Keratinocyte (primary cell): ENCODE measurements at regions not wholly inside any gene's neighbourhood (a gene's known extent, or its start where the extent isn't known, plus 50 kb on each side); places are given as distances from the start of the nearest gene placed in this dataset.

Source experiments
- DNase-seq: peaks from one replicate; pipeline ENCODE4 v3.0.0-alpha.2; 2011; ENCODE audit warnings: low read depth, missing footprints, low spot score
- FAIRE-seq: peaks from 2 replicates; lab custom pipeline; 2011; peaks lifted over from hg19 to GRCh38; lab: Jason Lieb, UNC
- H2AFZ ChIP-seq: 2 replicates; pipeline ENCODE4 v1.6.0; 2012; ENCODE audit warnings: low read length, control low read depth, inconsistent platforms; ENCODE audit not compliant: control insufficient read depth
- H3K27ac ChIP-seq: 2 replicates; pipeline ENCODE4 v1.5.1; 2011; ENCODE audit warnings: low read length; ENCODE audit not compliant: control insufficient read depth, insufficient read depth
- H3K27me3 ChIP-seq: 3 replicates; pipeline ENCODE4 v1.6.0; 2011; ENCODE audit warnings: low read length; ENCODE audit not compliant: control insufficient read depth, insufficient read depth; ENCODE audit errors: extremely low read depth
- H3K36me3 ChIP-seq, 2 experiments: 2 replicates in 1 of 2; 3 replicates in 1 of 2; pipeline ENCODE4 v1.5.1; 2011; ENCODE audit warnings: low read length in 2 of 2, mild to moderate bottlenecking in 1 of 2; ENCODE audit not compliant: control insufficient read depth in 2 of 2, insufficient read depth in 2 of 2; ENCODE audit errors: extremely low read depth in 1 of 2
- H3K4me1 ChIP-seq: 3 replicates; pipeline ENCODE4 v1.5.1; 2011; ENCODE audit warnings: low read length; ENCODE audit not compliant: control insufficient read depth, insufficient read depth; ENCODE audit errors: extremely low read depth
- H3K4me2 ChIP-seq: 3 replicates; pipeline ENCODE4 v1.6.0; 2011; ENCODE audit warnings: low read depth, low read length; ENCODE audit not compliant: control insufficient read depth, insufficient read depth; ENCODE audit errors: extremely low read depth
- H3K4me3 ChIP-seq, 3 experiments: fragments of 200-600 bp in 1 of 3; sonication (generic) in 1 of 3; 2 replicates in 2 of 3; 3 replicates in 1 of 3; pipeline ENCODE4 v1.5.1; 2011 to 2016; ENCODE audit warnings: low read length in 3 of 3, mild to moderate bottlenecking in 3 of 3, control low read depth in 2 of 3, inconsistent platforms in 1 of 3, low read depth in 1 of 3, mixed read lengths in 1 of 3, mixed run types in 1 of 3, moderate library complexity in 1 of 3; ENCODE audit not compliant: control insufficient read depth in 2 of 3, insufficient read depth in 2 of 3; ENCODE audit errors: extremely low read depth in 1 of 3
- H3K79me2 ChIP-seq: 2 replicates; pipeline ENCODE4 v1.6.0; 2012; ENCODE audit warnings: low read length; ENCODE audit not compliant: control insufficient read depth, insufficient read depth
- H3K9ac ChIP-seq: 3 replicates; pipeline ENCODE4 v1.6.0; 2011; ENCODE audit warnings: low read length; ENCODE audit not compliant: control insufficient read depth, insufficient read depth; ENCODE audit errors: extremely low read depth
- H3K9me1 ChIP-seq: 3 replicates; pipeline ENCODE4 v1.6.0; 2011; ENCODE audit warnings: low read length; ENCODE audit not compliant: control insufficient read depth, insufficient read depth; ENCODE audit errors: extremely low read depth
- H3K9me3 ChIP-seq: 2 replicates; pipeline ENCODE4 v1.5.1; 2012; ENCODE audit warnings: low read depth, low read length; ENCODE audit not compliant: control insufficient read depth
- H4K20me1 ChIP-seq: 3 replicates; pipeline ENCODE4 v1.6.0; 2011; ENCODE audit warnings: low read length; ENCODE audit not compliant: control insufficient read depth, insufficient read depth; ENCODE audit errors: extremely low read depth
- CTCF ChIP-seq, 3 experiments: IDR thresholded peaks in 1 of 3; conservative IDR thresholded peaks in 1 of 3; optimal IDR thresholded peaks in 1 of 3; 2 replicates in 2 of 3; 3 replicates in 1 of 3; pipeline versions ENCODE3 to v1.5.1; 2011; ENCODE audit warnings: low read length in 3 of 3, mild to moderate bottlenecking in 3 of 3, moderate library complexity in 2 of 3, control low read depth in 1 of 3, inconsistent platforms in 1 of 3; ENCODE audit not compliant: insufficient read depth in 2 of 3; ENCODE audit errors: extremely low read depth in 1 of 3
- EZH2 ChIP-seq: IDR thresholded peaks from one replicate; pipeline ENCODE4 v1.6.1; 2012; ENCODE audit warnings: inconsistent platforms, mild to moderate bottlenecking, low read length, moderate library complexity
- dilution Hi-C: fragments of 300-500 bp; cut with MboI; formaldehyde crosslinking; loops from one replicate; pipeline ENCODE4 v1.7.0; 2020; ENCODE audit warnings: low sequenced_read_pairs; ENCODE audit not compliant: extremely low pct_ligation_motif_present

GRCh38 chr5:17402289-17403121, 95.5 kb upstream of the TAF11L2 start:
- no peaks in the 10 kb centered on the region for H3K9me3 ChIP-seq
- H2AFZ ChIP-seq: no peak overlapping the region
- no peaks in the 10 kb centered on the region for H3K36me3 ChIP-seq
- H3K9ac ChIP-seq: no peak overlapping the region
- no peaks in the 10 kb centered on the region for H4K20me1 ChIP-seq
- DNase-seq (no peak), FAIRE-seq (no peak)
- dilution Hi-C loops: no loop called here
- no peaks in the 10 kb centered on the region for H3K79me2 ChIP-seq
- H3K4me3 ChIP-seq: no peak overlapping the region
- H3K27me3 ChIP-seq: no peaks in the 10 kb centered on the region
- TF ChIP-seq CTCF (optimal IDR thresholded peaks at IDR 0.05 in 1 of 3, IDR thresholded peaks at IDR 0.05 in 1 of 3, conservative IDR thresholded peaks at IDR 0.05 in 1 of 3; ENCODE audit: extremely low read depth in 1 of 3, insufficient read depth in 2 of 3, low read length in 3 of 3) (no peak), EZH2 (no peak)
- H3K4me2 ChIP-seq: no peak overlapping the region
- H3K4me1 ChIP-seq: peaks cover 33% of the 10 kb centered on the region
- no peaks in the 10 kb centered on the region for H3K9me1 ChIP-seq
- H3K27ac ChIP-seq: no peak overlapping the region

- Histone ChIP-seq H3K36me3 (no peaks in the 10 kb centered on the region), H3K79me2 (no peaks in the 10 kb centered on the region), H3K27ac (no peak overlapping the region), H3K4me2 (no peak overlapping the region), H3K4me3 (no peak overlapping the region), H2AFZ (no peak overlapping the region), H3K4me1 (peaks cover 22% of the 10 kb centered on the region), H3K9me3 (no peaks in the 10 kb centered on the region), H3K9ac (no peak overlapping the region), H3K27me3 (no peaks in the 10 kb centered on the region), H4K20me1 (no peaks in the 10 kb centered on the region), H3K9me1 (no peaks in the 10 kb centered on the region)
- TF ChIP-seq CTCF (optimal IDR thresholded peaks at IDR 0.05 in 1 of 3, IDR thresholded peaks at IDR 0.05 in 1 of 3, conservative IDR thresholded peaks at IDR 0.05 in 1 of 3; ENCODE audit: extremely low read depth in 1 of 3, insufficient read depth in 2 of 3, low read length in 3 of 3) (no peak), EZH2 (no peak)
- DNase-seq (no peak), FAIRE-seq (no peak)
- dilution Hi-C loops: no loop called here
Observed at GRCh38 chr5:17403695-17404490, 94.1 kb upstream of the TAF11L2 start.
